CD4-positive, alpha-beta T cell (primary cell): ENCODE measurements at regions not wholly inside any gene's neighbourhood (a gene's known extent, or its start where the extent isn't known, plus 50 kb on each side); places are given as distances from the start of the nearest gene placed in this dataset.

Experiments
- ATAC-seq: fragments of 200-7000 bp; cut with Tn5 transposase; one replicate; pipeline ENCODE4 v1.10.0; 2022; ENCODE audit warnings: mild to moderate bottlenecking; ENCODE audit not compliant: poor library complexity
- CTCF ChIA-PET: fragments of 350-600 bp; sonication (Branson Sonifier 250); formaldehyde crosslinking; loops from one replicate; lab custom pipeline; 2021; ENCODE audit warnings: antibody characterized with exemption, inconsistent platforms; lab: Charles Lee
- POLR2A ChIA-PET: fragments of 350-600 bp; sonication (Branson Sonifier 250); formaldehyde crosslinking; loops from one replicate; lab custom pipeline; 2021; ENCODE audit warnings: antibody characterized with exemption, inconsistent platforms; lab: Charles Lee
- DNase-seq, 14 experiments: peaks; one replicate each; pipeline ENCODE4 v3.0.0-alpha.2; 2013 to 2020; ENCODE audit warnings: mixed read lengths in 2 of 14
- H3K27ac ChIP-seq, 2 donors: one replicate each; pipeline versions ENCODE4 v1.5.1 to v1.7.0; 2013; ENCODE audit warnings: low read length in 2 of 2, low read depth in 1 of 2, mild to moderate bottlenecking in 1 of 2
- H3K27me3 ChIP-seq, 2 experiments: 1 replicate in 1 of 2; 2 replicates in 1 of 2; pipeline versions ENCODE4 v1.6.1 to v1.7.0; 2013; ENCODE audit warnings: low read length in 2 of 2, control low read depth in 1 of 2, mild to moderate bottlenecking in 1 of 2, moderate library complexity in 1 of 2; ENCODE audit not compliant: insufficient read depth in 2 of 2, control insufficient read depth in 1 of 2
- H3K36me3 ChIP-seq: one replicate; pipeline ENCODE4 v1.6.1; 2013; ENCODE audit warnings: low read length, control low read depth; ENCODE audit not compliant: insufficient read depth
- H3K4me1 ChIP-seq: one replicate; pipeline ENCODE4 v1.6.1; 2013; ENCODE audit warnings: low read length, control low read depth; ENCODE audit not compliant: insufficient read depth
- H3K4me3 ChIP-seq: one replicate; pipeline ENCODE4 v1.5.1; 2013; ENCODE audit warnings: mild to moderate bottlenecking, low read length, moderate library complexity
- H3K9me3 ChIP-seq, 2 experiments: 1 replicate in 1 of 2; 2 replicates in 1 of 2; pipeline versions ENCODE4 v1.6.1 to v1.7.0; 2013; ENCODE audit warnings: low read length in 2 of 2, mild to moderate bottlenecking in 2 of 2, control low read depth in 1 of 2, moderate library complexity in 1 of 2; ENCODE audit not compliant: control insufficient read depth in 1 of 2, insufficient read depth in 1 of 2
- H3K27ac Mint-ChIP-seq: one replicate; pipeline ENCODE4 v1.8.0; 2020; ENCODE audit warnings: mixed read lengths
- H3K27me3 Mint-ChIP-seq: one replicate; pipeline ENCODE4 v1.8.0; 2021; ENCODE audit warnings: mixed read lengths
- H3K36me3 Mint-ChIP-seq: one replicate; pipeline ENCODE4 v1.8.0; 2021; ENCODE audit warnings: low read depth, mixed read lengths
- H3K4me1 Mint-ChIP-seq: one replicate; pipeline ENCODE4 v1.8.0; 2021; ENCODE audit warnings: low read depth, mixed read lengths
- H3K4me3 Mint-ChIP-seq: one replicate; pipeline ENCODE4 v1.8.0; 2020; ENCODE audit warnings: mild to moderate bottlenecking, mixed read lengths
- H3K9me3 Mint-ChIP-seq: one replicate; pipeline ENCODE4 v1.8.0; 2020; ENCODE audit warnings: mixed read lengths
- intact Hi-C, 2 experiments: fragments of 100-400 bp; cut with DNase I in 1 of 2; cut with micrococcal nuclease in 1 of 2; formaldehyde crosslinking; loops; one replicate each; pipeline versions ENCODE4 v1.15.1 to v1.9.0; 2023 to 2025; cut with DNase I, micrococcal nuclease
- TF ChIP-seq, protein P1 (sequence below): fragments of 200-600 bp; IDR thresholded peaks from one replicate; pipeline ENCODE4 v1.8.0; 2022; ENCODE audit warnings: antibody characterized with exemption, mild to moderate bottlenecking

GRCh38 chr18:40860189-40860588, 1094.8 kb upstream of the PIK3C3 start:
- H3K9me3 ChIP-seq: peaks cover 0 to 4% of the 10 kb centered on the region in 2 experiments
- no peak for DNase-seq
- no peak overlapping the region for H3K4me3 ChIP-seq
- Mint-ChIP-seq H3K27me3 (no peaks in the 10 kb centered on the region), H3K9me3 (peaks cover 5% of the 10 kb centered on the region), H3K27ac (no peak overlapping the region), H3K4me1 (no peaks in the 10 kb centered on the region), H3K4me3 (no peak overlapping the region), H3K36me3 (no peaks in the 10 kb centered on the region)
- no peaks in the 10 kb centered on the region for H3K4me1 ChIP-seq
- TF ChIP-seq, protein P1, sequence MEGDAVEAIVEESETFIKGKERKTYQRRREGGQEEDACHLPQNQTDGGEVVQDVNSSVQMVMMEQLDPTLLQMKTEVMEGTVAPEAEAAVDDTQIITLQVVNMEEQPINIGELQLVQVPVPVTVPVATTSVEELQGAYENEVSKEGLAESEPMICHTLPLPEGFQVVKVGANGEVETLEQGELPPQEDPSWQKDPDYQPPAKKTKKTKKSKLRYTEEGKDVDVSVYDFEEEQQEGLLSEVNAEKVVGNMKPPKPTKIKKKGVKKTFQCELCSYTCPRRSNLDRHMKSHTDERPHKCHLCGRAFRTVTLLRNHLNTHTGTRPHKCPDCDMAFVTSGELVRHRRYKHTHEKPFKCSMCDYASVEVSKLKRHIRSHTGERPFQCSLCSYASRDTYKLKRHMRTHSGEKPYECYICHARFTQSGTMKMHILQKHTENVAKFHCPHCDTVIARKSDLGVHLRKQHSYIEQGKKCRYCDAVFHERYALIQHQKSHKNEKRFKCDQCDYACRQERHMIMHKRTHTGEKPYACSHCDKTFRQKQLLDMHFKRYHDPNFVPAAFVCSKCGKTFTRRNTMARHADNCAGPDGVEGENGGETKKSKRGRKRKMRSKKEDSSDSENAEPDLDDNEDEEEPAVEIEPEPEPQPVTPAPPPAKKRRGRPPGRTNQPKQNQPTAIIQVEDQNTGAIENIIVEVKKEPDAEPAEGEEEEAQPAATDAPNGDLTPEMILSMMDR: no peak
- CTCF ChIA-PET: no interaction called here
- H3K27ac ChIP-seq: no peak overlapping the region
- no peaks in the 10 kb centered on the region for H3K27me3 ChIP-seq
- intact Hi-C loops: no loop called here
- POLR2A ChIA-PET: no interaction called here
- no peak for ATAC-seq
- H3K36me3 ChIP-seq: no peaks in the 10 kb centered on the region

DNA sequence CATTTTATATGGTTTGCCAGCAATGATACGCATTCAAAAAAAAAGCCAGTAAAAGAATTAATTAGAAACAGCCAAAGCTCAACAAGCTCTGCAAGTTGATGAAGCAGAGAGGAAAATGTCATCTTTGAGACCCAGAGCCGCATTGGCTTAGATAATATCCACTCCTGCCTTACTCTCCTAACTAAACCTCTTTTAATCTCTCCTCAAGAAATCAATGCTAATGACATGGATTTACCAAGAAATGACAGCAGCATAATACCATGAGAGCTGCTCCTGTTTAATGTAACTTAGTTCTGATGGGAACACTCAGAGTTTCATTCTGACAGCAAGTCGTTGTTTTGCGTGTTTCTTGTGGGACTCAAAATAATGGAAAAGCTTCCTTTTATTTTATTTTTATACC, 1099.4 kb upstream of the PIK3C3 start:
- H3K4me1 Mint-ChIP-seq: no peaks in the 10 kb centered on the region
- ATAC-seq (no peak), DNase-seq (no peak)
- no peaks in the 10 kb centered on the region for H3K27me3 Mint-ChIP-seq
- Histone ChIP-seq H3K4me1 (no peaks in the 10 kb centered on the region), H3K36me3 (no peaks in the 10 kb centered on the region), H3K9me3 (peaks cover 0 to 8% of the 10 kb centered on the region in 2 experiments), H3K27me3 (no peaks in the 10 kb centered on the region), H3K4me3 (no peak overlapping the region), H3K27ac (no peak overlapping the region)
- intact Hi-C loops: no loop called here
- H3K27ac Mint-ChIP-seq: no peak overlapping the region
- POLR2A ChIA-PET: no interaction called here
- peaks cover 15% of the 10 kb centered on the region for H3K9me3 Mint-ChIP-seq
- TF ChIP-seq, protein P1: no peak
- no peaks in the 10 kb centered on the region for H3K36me3 Mint-ChIP-seq
- H3K4me3 Mint-ChIP-seq: no peak overlapping the region
- CTCF ChIA-PET: no interaction called here

GRCh38 chr18:40852406-40852805, 1102.6 kb upstream of the PIK3C3 start:
- H3K9me3 Mint-ChIP-seq: peaks cover 20% of the 10 kb centered on the region
- DNase-seq (no peak), ATAC-seq (no peak)
- H3K4me1 Mint-ChIP-seq: no peaks in the 10 kb centered on the region
- Histone ChIP-seq H3K4me1 (no peaks in the 10 kb centered on the region), H3K27me3 (no peaks in the 10 kb centered on the region), H3K4me3 (no peak overlapping the region), H3K36me3 (no peaks in the 10 kb centered on the region), H3K27ac (no peak overlapping the region), H3K9me3 (peaks cover 0 to 4% of the 10 kb centered on the region in 2 experiments)
- ChIA-PET CTCF (interaction anchor here (0.6 kb wide), 1 partner anchor 532 kb away, joined by 3 read pairs; no protein-coding TSS in a partner anchor), POLR2A (no interaction called here)
- H3K4me3 Mint-ChIP-seq: no peak overlapping the region
- H3K36me3 Mint-ChIP-seq: no peaks in the 10 kb centered on the region
- TF ChIP-seq, protein P1: no peak
- H3K27ac Mint-ChIP-seq: no peak overlapping the region
- intact Hi-C loops: no loop called here
- no peaks in the 10 kb centered on the region for H3K27me3 Mint-ChIP-seq
